ENCODE measurements at regions not wholly inside any gene's neighbourhood (a gene's known extent, or its start where the extent isn't known, plus 50 kb on each side); places are given as distances from the start of the nearest gene placed in this dataset.
"Not testable (repeated sequence)": the region's sequence is repeated elsewhere in the genome, so short reads cannot be mapped to it uniquely, and the experiment has no call there.

DNA sequence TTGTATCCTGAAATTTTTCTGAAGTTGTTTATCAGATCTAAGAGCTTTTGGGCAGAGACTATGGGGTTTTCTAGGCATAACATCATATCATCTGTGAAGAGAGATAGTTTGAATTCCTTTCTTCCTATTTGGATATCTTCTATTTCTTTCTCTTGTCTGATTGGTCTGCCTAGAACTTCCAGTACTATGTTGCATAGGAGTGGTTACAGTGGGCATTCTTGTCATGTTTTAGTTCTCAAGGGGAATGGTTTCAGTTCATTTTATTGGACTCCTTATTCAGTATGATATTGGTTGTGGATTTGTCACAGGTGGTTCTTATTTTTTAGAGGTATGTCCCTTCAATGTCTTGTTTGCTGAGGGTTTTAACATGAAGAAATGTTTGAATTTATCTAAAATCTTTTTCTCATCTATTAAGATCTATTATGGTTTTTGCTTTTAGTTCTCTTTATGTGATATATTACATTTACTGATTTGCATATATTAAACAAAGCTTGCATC is 286.6 kb upstream of the C1QTNF3 start:
- not testable (repeated sequence) for DNase-seq

GRCh38 chr5:34331928-34332454 is 289.0 kb upstream of the C1QTNF3 start:
- DNase-seq = not testable (repeated sequence)

DNA sequence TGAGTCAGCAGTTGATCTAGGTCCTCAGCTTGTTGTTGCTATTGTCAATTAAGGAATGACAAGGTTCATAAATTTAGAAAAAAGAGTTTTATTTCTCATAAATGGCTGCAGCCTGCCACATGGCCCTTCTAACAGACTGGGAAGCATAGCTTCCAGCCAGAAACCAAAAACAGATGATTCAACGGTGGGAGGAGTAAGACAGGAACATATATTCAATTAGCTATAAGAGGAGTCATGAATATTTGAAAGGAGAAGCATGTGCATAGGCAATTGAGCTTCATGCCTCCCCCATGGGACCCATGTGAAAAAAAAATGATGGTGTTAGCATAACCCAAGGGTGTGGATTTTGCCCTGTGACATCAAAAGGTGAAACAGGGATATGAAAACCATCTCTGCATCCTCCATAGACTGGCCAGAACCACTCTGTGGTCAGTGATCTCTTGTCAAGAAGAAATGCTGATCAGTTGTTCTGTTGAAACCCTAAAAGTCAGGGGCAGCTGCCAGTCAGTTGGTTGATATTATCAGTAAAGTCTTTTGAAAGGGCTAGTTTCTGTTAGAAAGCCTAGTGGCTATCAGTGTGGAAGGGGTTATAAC is 296.5 kb upstream of the C1QTNF3 start:
- not testable (repeated sequence) for DNase-seq

DNA sequence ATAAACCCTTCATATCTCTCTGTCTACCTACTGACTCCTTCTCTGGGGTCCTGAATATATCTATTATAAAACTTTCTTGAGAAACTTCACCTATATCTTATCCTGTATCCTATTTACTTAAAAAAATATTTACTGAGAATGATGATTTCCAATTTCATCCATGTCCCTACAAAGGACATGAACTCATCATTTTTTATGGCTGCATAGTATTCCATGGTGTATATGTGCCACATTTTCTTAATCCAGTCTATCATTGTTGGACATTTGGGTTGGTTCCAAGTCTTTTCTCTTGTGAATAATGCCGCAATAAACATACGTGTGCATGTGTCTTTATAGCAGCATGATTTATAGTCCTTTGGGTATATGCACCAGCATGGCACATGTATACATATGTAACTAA is 301.7 kb upstream of the RAI14 start:
- not testable (repeated sequence) for DNase-seq

DNA sequence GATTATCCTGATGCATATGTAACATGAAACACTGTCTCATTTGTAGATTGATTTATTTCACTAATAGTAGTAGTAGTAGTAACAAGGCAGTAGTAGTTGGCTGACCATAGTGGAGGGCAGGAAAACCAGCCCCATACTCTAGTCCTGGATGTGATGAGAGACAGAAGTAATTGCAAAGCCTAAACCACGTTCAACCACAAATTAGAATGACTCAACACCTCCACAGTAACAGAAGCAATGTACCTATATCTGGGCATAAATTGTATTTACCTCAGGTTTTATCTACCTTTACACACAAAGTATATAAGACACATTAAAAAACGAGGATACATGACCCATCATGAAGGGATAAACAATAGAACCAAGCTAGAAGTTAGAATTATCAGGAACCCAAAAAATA is 284.7 kb upstream of the RAI14 start:
- DNase-seq = not testable (repeated sequence)

GRCh38 chr5:34371817-34372216 is 284.3 kb upstream of the RAI14 start:
- not testable (repeated sequence) for DNase-seq

GRCh38 chr5:34372739-34373138 is 283.4 kb upstream of the RAI14 start:
- not testable (repeated sequence) for DNase-seq

GRCh38 chr5:34377651-34378050 is 278.5 kb upstream of the RAI14 start:
- DNase-seq = not testable (repeated sequence)

- DNase-seq = not testable (repeated sequence)
These were observed 277.6 kb upstream of the RAI14 start for GRCh38 chr5:34378498-34378897.

DNA sequence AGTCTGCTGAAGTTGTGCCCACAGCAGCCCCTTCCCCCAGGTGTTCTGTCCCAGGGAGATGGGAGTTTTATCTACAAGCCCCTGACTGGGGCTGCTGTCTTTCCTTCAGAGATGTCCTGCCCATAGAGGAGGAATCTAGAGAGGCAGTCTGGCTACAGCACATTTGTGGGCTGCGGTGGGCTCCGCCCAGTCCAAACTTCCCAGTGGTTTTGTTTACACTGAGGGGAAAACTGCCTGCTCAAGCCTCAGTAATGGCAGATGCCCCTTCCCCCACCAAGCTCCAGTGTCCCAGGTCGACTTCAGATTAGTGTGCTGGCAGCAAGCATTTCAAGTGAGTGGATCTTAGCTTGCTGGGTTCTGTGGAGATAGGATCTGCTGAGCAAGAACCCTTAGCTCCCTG is 267.4 kb upstream of the RAI14 start:
- not testable (repeated sequence) for DNase-seq

DNA sequence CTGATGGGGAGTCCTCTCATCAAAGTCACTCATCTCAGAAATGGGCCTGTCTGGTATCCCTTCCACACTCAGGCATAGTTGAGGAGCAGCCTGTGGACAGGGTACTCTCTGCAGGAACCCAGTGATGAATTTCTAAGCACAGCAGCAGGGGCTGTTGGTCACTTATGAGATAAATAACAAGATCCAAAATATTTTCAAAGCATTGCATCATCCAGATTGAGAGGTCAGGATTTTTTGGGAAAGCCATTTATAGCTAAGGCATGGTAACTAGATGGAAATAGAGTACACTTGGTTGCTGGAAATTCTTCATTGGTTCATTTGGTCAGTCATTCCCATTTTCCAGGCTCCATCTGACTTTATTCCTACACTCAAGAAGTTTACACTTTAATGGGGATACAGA is 246.8 kb upstream of the RAI14 start:
- no peak for DNase-seq

GRCh38 chr5:34410411-34411139 is 245.6 kb upstream of the RAI14 start:
- DNase-seq = no peak

DNA sequence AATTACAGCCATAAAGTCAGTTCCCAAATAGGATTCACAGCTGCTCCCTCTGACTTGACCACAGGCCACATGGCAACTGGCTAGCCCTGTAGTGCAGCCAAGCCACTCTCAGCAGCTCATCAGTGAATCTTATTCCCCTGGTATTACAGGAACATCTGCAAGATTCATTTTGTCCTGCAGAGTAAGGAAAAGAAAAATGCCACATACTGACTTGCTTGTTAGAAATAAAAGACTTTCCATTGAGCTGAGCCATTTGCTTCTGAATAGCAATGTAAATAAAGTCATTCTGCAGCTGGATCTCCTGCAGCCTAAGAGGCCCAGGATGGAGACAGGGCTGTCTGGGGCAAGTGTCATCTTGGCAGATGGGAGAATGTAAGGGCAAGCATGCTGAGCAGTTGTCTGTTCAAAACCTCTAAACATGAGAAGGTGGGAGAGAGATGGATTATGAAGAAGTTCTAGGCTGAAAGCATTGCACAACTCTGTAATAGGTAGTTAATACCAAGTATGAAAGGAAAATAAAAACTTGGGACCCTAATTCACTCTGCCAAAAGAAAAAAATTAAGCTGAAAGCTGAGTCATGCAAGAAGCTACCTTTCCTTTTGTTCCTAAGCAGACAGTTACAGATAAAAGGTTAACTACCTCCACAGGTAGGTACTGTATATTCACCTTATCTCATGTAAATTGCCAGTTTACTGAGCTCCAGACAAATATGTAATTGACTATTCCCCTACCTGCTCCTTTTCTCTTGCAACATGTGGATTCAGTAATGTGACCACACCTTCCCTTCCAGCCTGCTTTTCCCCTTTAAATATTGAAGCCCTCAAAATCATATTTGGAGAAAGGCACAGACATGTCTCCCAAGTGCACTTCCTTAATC is 244.4 kb upstream of the RAI14 start:
- no peak for DNase-seq

DNA sequence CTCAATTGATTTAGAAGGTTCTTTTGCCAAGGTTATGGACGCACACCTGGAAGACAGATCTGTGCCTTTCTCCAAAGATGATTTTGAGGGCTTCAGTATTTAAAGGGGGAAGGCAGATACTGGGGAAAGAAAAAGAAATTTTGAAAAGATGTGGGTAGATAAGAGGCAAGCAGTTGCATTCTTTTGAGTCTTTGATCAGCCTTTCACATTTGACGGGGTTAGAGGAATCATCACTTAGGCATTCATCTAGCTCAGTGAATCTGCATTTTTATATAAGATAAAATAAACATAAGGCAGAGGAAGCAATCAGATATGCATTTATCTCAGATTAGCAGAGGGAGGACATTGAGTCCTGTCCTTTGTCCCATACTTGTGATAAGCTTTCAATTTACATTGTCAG is 243.4 kb upstream of the RAI14 start:
- DNase-seq = no peak

GRCh38 chr5:34415559-34416198 is 240.4 kb upstream of the RAI14 start:
- DNase-seq = no peak

DNA sequence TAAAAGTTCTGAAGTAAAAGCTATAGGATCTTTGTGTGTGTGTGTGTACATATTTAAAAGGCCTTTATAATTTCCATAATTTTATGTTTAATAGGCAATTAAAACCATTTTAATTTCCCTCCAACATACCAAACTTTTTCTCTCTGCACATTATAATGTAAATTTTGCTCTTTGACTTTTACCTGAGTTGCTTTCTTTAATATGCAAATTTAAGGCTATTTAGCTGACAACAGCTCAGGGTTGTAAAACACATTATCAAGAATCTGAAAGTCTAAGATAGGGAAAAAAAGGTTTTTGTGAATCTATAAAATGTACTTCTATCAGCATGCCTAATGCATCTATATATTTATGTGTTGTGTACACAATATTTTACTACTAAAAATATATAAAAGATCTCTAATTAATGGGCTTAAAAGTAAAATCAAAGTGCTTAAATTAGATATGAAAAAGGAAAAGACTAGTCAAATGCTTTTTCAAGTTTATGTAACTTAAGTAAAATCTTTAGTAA is 239.6 kb upstream of the RAI14 start:
- DNase-seq = no peak

GRCh38 chr5:34420191-34420590 is 235.9 kb upstream of the RAI14 start:
- DNase-seq = not testable (repeated sequence)

DNA sequence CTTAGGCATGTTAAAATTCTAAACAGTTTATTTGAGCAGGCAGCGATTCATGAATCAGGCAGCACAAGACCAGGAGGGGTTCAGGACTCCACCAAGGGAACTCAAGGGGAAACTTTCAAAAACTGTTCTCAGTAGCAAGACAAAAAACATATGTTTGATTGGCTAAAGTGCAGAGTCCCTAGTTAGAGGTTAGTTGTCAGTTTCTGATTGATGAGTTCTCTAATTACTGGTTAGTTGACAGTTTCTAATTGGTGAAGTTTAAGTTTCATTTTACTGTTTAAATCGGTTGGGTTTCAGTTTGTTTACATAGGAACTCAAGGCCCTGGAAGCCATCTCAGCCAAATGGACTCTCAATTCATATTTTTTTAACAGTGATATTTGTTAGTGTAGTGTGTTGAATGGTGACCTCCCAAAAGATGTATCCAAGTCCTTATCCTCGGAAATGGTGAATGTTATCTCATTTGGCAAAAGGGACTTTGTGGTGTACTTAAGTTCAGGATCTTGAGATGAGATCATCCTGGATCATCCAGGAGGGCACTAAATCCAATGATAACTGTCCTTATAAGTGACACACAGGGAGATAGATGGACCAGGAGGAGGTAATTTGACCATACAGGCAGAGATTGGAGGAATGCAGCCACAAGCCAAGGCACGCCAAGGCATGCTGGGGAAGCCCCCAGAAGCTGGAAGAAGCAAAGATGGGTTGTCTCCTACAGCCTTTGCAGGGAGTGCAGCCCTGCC is 219.2 kb upstream of the RAI14 start:
- no peak for DNase-seq

- no peak for DNase-seq
These were observed 216.5 kb upstream of the RAI14 start for GRCh38 chr5:34439601-34440000.

DNA sequence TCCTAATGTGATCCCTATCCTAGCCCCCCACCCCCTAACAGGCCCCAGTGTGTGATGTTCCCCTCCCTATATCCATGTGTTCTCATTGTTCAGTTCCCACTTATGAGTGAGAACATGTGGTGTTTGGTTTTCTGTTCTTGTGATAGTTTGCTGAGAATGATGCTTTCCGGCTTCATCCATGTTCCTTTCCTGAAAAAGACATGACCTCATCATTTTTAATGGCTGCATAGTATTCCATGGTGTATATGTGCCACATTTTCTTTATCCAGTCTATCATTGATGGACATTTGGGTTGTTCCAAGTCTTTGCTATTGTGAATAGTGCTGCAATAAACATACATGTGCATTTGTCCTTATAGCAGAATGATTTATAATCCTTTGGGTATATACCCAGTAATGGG is 214.4 kb upstream of the RAI14 start:
- DNase-seq = not testable (repeated sequence)

- DNase-seq = no peak
These were observed 208.7 kb upstream of the RAI14 start for GRCh38 chr5:34447424-34447823.

DNA sequence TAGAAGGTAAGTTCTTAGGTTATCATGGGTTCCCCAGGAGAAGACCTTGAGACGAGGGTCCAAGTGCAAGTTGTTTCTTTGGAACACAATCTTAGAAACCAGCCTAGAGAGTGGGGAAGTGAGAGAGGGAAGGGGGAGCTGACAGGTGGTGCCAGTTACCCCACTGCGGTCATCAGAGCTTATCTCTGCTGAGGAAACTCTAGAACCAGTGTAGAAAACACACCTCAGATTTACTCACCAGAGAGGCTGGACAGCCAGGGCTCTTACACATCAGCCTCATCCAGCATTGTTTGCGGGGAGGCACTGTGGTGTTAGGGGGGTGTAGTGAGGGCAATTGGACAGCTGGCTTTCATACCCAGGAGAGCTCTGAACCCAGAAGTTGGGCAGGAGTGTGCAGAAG is 206.5 kb upstream of the RAI14 start:
- no peak for DNase-seq

All from T-helper 9 cell (primary cell).